Inferior parietal cortex (tissue), 1 donor: ENCODE measurements at regions not wholly inside any gene's neighbourhood (a gene's known extent, or its start where the extent isn't known, plus 50 kb on each side); places are given as distances from the start of the nearest gene placed in this dataset.
"Not testable (repeated sequence)": the region's sequence is repeated elsewhere in the genome, so short reads cannot be mapped to it uniquely, and the experiment has no call there.

Experiments
- DNase-seq: peaks from one replicate; pipeline ENCODE4 v3.0.0-alpha.2; 2016; ENCODE audit errors: extremely low spot score

DNA sequence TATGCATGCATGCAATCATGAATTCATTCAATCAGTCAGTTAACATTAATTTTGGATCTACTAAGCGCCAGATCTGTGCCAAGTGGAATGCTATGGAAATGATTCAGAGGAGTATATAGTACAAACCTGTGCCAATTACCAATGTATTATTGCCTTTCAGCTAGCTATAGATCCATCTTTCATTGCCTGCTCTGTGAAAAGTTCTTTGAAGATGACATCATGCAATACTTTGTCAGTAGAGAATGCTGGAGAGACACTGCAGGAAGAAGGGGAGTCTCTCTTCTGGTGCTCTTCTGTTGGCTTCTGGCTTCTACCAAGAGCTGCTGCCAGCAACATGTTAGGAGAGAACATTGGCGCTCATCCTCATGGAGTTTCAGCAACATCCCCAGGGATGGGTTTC is 81.0 kb upstream of the LMCD1 start:
- no peak for DNase-seq

- no peak for DNase-seq
Measured at GRCh38 chr3:8421267-8421666, 80.4 kb upstream of the LMCD1 start.

DNA sequence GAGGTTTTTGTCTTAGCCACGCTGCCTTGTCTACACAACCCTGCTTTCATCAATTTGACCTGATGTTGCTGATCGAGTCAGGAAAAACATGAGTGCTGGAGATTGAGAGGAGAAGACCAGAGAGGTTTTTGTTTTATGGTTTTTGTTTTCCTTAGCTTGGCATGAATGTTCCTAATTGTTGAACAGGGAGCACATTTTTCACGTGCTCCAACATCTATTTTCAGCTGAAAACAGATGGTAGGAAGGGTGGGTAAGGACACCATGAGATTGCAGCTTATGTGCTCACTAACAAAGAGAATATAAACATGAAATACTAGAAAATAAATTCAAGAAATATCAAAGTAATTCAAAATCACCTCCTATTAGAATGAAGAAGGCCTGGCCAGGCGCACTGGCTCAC is 79.9 kb upstream of the LMCD1 start:
- DNase-seq = no peak

GRCh38 chr3:8423307-8423706 is 78.3 kb upstream of the LMCD1 start:
- DNase-seq = no peak

DNA sequence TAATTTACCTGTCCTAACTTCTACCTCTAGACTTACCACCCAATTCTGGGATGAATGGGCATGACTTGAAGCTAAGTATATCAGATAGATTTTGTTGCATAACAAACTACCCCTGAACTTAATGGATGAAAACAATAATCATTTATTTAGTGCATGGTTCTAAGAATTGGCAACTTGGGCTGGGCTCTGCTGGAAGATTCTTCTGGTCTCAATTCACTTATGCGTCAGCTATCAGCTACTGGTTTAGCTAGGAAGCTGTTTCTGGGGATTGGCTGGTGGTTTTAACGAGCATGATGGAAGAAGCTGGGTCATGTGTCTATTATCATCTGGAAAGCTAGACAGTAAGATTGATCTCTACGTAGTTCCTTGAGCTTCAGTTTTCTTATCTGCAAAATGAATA is 77.3 kb upstream of the LMCD1 start:
- no peak for DNase-seq

DNA sequence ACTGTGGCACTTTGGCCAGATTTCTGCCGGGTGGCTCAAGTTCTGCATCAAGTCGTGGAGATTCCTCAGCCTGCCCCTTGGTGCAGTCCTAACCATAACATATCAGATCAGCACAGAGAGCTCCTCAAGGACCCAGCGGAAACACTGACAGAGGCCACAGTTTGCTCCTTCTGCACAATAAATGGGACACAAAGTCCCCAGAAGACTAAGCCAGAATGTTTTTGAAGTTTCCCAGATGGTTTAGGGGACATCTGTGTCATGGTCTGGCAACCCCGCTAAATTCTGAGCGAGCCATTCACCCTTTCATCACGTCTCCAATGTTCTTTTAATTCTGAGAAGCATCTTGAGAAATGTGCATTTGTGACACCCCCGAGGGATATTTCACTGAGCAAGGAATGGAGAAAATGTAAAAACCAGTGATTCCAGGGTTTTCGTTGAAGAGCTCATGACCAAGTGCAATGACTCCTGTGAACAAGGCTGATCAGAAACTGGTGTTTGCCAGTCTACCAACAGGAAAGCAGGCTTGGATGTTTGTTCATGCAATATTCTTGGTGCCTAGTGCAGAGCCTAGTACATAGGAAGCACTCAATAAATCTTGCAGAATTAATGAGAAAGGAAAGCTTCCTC is 64.8 kb upstream of the LMCD1 start:
- DNase-seq = no peak

GRCh38 chr3:8438507-8439079 is 63.0 kb upstream of the LMCD1 start:
- DNase-seq = no peak

- not testable (repeated sequence) for DNase-seq
Measured at GRCh38 chr3:8440142-8440541, 61.5 kb upstream of the LMCD1 start.

DNA sequence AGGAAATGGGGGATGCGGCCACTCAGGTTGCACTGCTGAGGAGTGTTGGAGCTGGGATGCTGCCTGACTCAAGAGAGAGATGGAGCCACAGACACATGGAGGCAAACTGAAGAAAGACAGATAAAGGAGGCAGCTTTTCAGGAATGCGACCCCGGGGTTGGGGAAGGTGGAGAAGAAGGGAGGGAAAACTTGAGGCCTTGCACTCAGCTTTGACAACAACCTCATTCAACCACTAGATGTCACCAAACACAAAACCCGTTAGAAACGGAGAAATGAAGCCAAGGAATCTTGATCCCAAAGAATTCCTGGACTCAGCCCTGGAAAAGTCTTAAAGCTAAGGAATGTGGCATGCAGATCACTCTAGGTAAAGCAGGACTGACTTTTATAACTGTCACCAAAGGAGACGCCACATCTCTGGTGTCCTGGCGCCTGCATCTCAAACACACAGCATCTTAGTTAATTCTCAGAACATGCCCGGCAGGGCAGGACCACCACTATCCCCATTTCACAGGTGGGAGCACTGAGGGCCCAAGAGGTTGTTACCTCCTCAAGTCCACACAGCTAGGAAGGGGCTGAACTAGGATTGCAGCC is 59.6 kb upstream of the LMCD1 start:
- peak; percentile 87 for DNase-seq

- no peak for DNase-seq
Measured at GRCh38 chr3:8442993-8443650, 58.5 kb upstream of the LMCD1 start.

GRCh38 chr3:8443829-8444791 is 57.5 kb upstream of the LMCD1 start:
- peak; percentile 30 for DNase-seq

GRCh38 chr3:8444883-8445282 is 56.7 kb upstream of the LMCD1 start:
- DNase-seq = no peak

- DNase-seq = peak; percentile 48
Measured at GRCh38 chr3:8445861-8446260, 55.8 kb upstream of the LMCD1 start.

DNA sequence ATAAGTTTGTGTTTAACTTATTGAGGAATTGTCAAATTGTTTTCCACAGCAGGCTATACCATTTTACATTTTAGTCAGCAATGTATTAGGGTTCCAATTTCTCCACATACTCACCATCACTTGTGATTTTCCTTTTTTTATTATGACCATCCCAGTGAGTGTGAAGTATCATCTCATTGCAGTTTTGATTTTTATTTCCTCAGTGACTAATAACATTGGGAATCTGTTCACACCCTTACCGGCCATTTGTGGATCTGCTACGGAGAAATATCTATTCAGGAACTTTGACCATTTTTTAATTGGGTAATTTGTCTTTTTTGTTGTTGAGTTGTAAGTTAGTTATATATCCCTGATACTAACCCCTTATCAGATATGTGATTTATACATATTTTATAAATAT is 54.8 kb upstream of the LMCD1 start:
- DNase-seq = no peak

GRCh38 chr3:8450618-8451017 is 51.0 kb upstream of the LMCD1 start:
- no peak for DNase-seq

GRCh38 chr3:8451696-8452095 is 49.9 kb upstream of the LMCD1 start:
- no peak for DNase-seq
